Bronchial epithelial cell (primary cell): ENCODE measurements at regions not wholly inside any gene's neighbourhood (a gene's known extent, or its start where the extent isn't known, plus 50 kb on each side); places are given as distances from the start of the nearest gene placed in this dataset.
"Not testable (repeated sequence)": the region's sequence is repeated elsewhere in the genome, so short reads cannot be mapped to it uniquely, and the experiment has no call there.

ENCODE experiments used
- DNase-seq: peaks from one replicate; pipeline ENCODE4 v3.0.0-alpha.2; 2010; ENCODE audit warnings: low read depth
- FAIRE-seq: peaks from 2 replicates; lab custom pipeline; 2011; peaks lifted over from hg19 to GRCh38; lab: Jason Lieb, UNC
- H3K27me3 ChIP-seq: 2 replicates; pipeline ENCODE4 v1.5.1; 2011; ENCODE audit warnings: low read length; ENCODE audit not compliant: control insufficient read depth, insufficient read depth
- H3K36me3 ChIP-seq: 2 replicates; pipeline ENCODE4 v1.5.1; 2011; ENCODE audit warnings: low read length; ENCODE audit not compliant: control insufficient read depth, insufficient read depth
- H3K4me3 ChIP-seq: 2 replicates; pipeline ENCODE4 v1.5.1; 2011; ENCODE audit warnings: mild to moderate bottlenecking, low read depth, low read length, control low read depth
- TF ChIP-seq, protein P1 (sequence below): IDR thresholded peaks from 2 replicates; pipeline ENCODE4 v1.5.1; 2011; ENCODE audit warnings: mild to moderate bottlenecking, moderate library complexity, low read length, control low read depth, inconsistent platforms; ENCODE audit not compliant: insufficient read depth, severe bottlenecking

DNA sequence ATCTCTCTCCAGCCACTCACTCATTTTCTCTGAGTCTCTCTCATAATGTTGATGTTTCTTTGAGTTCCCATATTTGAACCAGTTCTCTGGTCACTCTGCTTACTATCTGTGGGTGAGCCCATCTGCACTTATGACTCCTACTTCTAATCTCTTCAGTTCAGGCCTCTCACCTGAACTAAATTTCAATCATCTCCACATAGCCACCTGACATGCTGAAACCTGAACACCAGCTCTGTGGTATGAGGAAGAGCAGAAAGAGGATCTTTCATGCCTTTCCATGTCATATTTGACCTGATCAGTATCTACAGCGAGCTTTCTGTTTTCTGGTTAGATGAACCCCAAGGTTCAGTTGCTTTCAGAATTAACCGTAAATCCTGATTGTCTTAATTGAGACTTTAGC, 122.2 kb upstream of the ESX1 start:
- no peaks in the 10 kb centered on the region for H3K27me3 ChIP-seq
- TF ChIP-seq, protein P1, sequence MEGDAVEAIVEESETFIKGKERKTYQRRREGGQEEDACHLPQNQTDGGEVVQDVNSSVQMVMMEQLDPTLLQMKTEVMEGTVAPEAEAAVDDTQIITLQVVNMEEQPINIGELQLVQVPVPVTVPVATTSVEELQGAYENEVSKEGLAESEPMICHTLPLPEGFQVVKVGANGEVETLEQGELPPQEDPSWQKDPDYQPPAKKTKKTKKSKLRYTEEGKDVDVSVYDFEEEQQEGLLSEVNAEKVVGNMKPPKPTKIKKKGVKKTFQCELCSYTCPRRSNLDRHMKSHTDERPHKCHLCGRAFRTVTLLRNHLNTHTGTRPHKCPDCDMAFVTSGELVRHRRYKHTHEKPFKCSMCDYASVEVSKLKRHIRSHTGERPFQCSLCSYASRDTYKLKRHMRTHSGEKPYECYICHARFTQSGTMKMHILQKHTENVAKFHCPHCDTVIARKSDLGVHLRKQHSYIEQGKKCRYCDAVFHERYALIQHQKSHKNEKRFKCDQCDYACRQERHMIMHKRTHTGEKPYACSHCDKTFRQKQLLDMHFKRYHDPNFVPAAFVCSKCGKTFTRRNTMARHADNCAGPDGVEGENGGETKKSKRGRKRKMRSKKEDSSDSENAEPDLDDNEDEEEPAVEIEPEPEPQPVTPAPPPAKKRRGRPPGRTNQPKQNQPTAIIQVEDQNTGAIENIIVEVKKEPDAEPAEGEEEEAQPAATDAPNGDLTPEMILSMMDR: no peak
- no peak overlapping the region for H3K4me3 ChIP-seq
- DNase-seq (peak; percentile 29), FAIRE-seq (no peak)
- no peaks in the 10 kb centered on the region for H3K36me3 ChIP-seq

DNA sequence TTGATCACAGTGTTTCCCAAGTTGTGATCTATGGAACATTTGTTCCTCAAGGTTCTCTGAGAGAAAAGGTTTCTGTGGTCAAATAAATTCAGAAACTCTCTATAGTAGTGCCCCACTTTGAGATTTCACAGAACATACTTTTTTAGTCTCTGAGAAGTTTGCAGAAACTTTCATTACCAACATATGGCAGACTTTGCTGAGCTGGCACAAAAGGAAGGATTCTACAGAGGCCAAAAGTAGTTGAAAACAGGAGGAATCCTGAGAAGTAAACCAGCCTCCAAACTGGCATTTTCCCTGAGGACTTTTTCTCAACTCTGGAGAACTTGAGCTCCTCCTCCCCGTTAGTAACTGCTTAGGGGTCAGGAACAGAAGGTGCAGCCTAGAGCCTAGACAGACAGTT, 117.8 kb upstream of the ESX1 start:
- Histone ChIP-seq H3K4me3 (no peak overlapping the region), H3K27me3 (no peaks in the 10 kb centered on the region), H3K36me3 (no peaks in the 10 kb centered on the region)
- TF ChIP-seq, protein P1: no peak
- DNase-seq: no peak
- no peak for FAIRE-seq

DNA sequence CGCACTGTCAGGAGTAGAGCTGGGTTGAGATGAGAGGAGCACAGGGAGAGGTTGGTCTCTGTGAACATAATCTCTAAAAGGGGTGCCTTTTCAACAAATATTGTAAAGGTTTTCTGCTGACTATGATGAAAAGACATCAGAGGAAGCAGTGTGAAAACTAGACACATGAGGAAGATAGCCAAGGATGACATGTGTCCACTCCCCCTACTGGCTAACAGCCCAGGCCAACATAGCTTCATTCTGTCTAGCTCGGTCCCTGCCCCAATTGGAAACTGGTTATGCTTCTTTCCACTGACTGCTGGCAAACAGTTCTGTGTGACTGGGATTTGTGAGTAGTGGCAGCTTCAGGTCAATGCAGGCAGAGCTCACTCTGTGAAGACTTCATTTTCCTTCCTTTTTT, 115.4 kb upstream of the ESX1 start:
- FAIRE-seq (peak; percentile 32), DNase-seq (peak; percentile 63)
- TF ChIP-seq, protein P1: peak; percentile 44
- Histone ChIP-seq H3K4me3 (no peak overlapping the region), H3K36me3 (no peaks in the 10 kb centered on the region), H3K27me3 (no peaks in the 10 kb centered on the region)

DNA sequence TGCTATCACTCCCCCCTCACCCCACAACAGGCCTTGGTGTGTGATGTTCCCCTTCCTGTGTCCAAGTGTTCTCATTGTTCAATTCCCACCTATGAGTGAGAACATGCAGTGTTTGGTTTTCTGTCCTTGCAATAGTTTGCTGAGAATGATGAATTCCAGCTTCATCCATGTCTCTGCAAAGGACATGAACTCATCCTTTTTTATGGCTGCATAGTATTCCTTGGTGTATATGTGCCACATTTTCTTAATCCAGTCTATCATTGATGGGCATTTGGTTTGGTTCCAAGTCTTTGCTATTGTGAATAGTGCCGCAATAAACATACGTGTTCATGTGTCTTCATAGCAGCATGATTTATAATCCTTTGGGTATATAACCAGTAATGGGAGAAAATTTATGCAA, 106.0 kb upstream of the ESX1 start:
- not testable (repeated sequence) for H3K27me3 ChIP-seq, H3K4me3 ChIP-seq, FAIRE-seq, DNase-seq, H3K36me3 ChIP-seq

DNA sequence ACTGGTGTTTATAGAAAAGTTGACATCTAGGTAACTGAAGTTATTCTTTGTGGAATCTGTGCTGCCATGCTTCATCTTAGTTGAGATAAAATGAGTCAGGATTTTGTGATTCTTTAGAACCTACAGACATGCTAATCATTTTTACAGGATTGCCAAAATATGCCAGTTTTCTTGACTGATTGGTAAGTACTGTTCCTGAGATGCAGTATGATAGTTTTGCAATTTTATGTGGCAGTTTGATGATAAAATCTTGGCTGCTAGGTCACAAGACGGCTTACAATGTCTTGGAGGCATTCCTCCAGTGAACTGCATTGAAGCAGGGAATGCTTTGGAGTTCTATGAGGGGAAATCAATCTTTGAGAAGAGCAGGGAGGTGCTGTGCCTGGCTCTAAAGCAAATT, 104.4 kb upstream of the ESX1 start:
- no peak for FAIRE-seq
- no peaks in the 10 kb centered on the region for H3K36me3 ChIP-seq
- no peak for DNase-seq
- no peaks in the 10 kb centered on the region for H3K27me3 ChIP-seq
- H3K4me3 ChIP-seq: no peak overlapping the region
- TF ChIP-seq, protein P1: no peak

DNA sequence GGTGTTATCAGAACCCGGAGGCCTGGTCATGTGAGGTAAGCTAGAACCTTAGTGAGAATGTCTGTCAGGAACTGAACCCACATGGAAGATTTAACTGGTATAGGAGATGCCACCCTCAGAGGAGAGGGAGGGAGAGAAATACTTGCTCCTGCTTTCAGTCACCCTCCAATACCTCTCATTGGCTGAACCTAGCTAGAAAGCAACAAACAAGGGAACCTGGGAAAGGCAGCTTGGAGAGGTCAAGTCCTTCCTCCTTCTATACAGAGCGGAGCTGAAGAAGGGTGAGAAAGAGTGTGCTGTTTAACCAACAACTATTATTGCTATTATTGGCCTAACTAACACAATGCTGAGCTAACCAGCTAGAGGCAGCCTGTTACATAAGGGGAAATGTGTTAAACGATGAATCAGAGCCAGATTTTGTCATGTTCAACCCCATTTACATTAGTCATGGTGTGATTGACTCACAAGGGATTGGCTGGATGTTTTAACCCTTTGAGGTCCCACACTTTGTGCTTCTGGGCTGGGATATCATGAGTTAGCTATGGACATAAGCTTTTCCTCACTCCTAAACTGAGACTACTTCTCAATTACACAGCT, 96.5 kb upstream of the ESX1 start:
- Histone ChIP-seq H3K4me3 (no peak overlapping the region), H3K36me3 (no peaks in the 10 kb centered on the region), H3K27me3 (no peaks in the 10 kb centered on the region)
- FAIRE-seq: peak; percentile 97
- TF ChIP-seq, protein P1: no peak
- DNase-seq: peak; percentile 90
